Keratinocyte (primary cell): ENCODE measurements at regions not wholly inside any gene's neighbourhood (a gene's known extent, or its start where the extent isn't known, plus 50 kb on each side); places are given as distances from the start of the nearest gene placed in this dataset.

Source experiments
- DNase-seq: peaks from one replicate; pipeline ENCODE4 v3.0.0-alpha.2; 2011; ENCODE audit warnings: low read depth, missing footprints, low spot score
- FAIRE-seq: peaks from 2 replicates; lab custom pipeline; 2011; peaks lifted over from hg19 to GRCh38; lab: Jason Lieb, UNC
- H2AFZ ChIP-seq: 2 replicates; pipeline ENCODE4 v1.6.0; 2012; ENCODE audit warnings: low read length, control low read depth, inconsistent platforms; ENCODE audit not compliant: control insufficient read depth
- H3K27ac ChIP-seq: 2 replicates; pipeline ENCODE4 v1.5.1; 2011; ENCODE audit warnings: low read length; ENCODE audit not compliant: control insufficient read depth, insufficient read depth
- H3K27me3 ChIP-seq: 3 replicates; pipeline ENCODE4 v1.6.0; 2011; ENCODE audit warnings: low read length; ENCODE audit not compliant: control insufficient read depth, insufficient read depth; ENCODE audit errors: extremely low read depth
- H3K36me3 ChIP-seq, 2 experiments: 2 replicates in 1 of 2; 3 replicates in 1 of 2; pipeline ENCODE4 v1.5.1; 2011; ENCODE audit warnings: low read length in 2 of 2, mild to moderate bottlenecking in 1 of 2; ENCODE audit not compliant: control insufficient read depth in 2 of 2, insufficient read depth in 2 of 2; ENCODE audit errors: extremely low read depth in 1 of 2
- H3K4me1 ChIP-seq: 3 replicates; pipeline ENCODE4 v1.5.1; 2011; ENCODE audit warnings: low read length; ENCODE audit not compliant: control insufficient read depth, insufficient read depth; ENCODE audit errors: extremely low read depth
- H3K4me2 ChIP-seq: 3 replicates; pipeline ENCODE4 v1.6.0; 2011; ENCODE audit warnings: low read depth, low read length; ENCODE audit not compliant: control insufficient read depth, insufficient read depth; ENCODE audit errors: extremely low read depth
- H3K4me3 ChIP-seq, 3 experiments: fragments of 200-600 bp in 1 of 3; sonication (generic) in 1 of 3; 2 replicates in 2 of 3; 3 replicates in 1 of 3; pipeline ENCODE4 v1.5.1; 2011 to 2016; ENCODE audit warnings: low read length in 3 of 3, mild to moderate bottlenecking in 3 of 3, control low read depth in 2 of 3, inconsistent platforms in 1 of 3, low read depth in 1 of 3, mixed read lengths in 1 of 3, mixed run types in 1 of 3, moderate library complexity in 1 of 3; ENCODE audit not compliant: control insufficient read depth in 2 of 3, insufficient read depth in 2 of 3; ENCODE audit errors: extremely low read depth in 1 of 3
- H3K79me2 ChIP-seq: 2 replicates; pipeline ENCODE4 v1.6.0; 2012; ENCODE audit warnings: low read length; ENCODE audit not compliant: control insufficient read depth, insufficient read depth
- H3K9ac ChIP-seq: 3 replicates; pipeline ENCODE4 v1.6.0; 2011; ENCODE audit warnings: low read length; ENCODE audit not compliant: control insufficient read depth, insufficient read depth; ENCODE audit errors: extremely low read depth
- H3K9me1 ChIP-seq: 3 replicates; pipeline ENCODE4 v1.6.0; 2011; ENCODE audit warnings: low read length; ENCODE audit not compliant: control insufficient read depth, insufficient read depth; ENCODE audit errors: extremely low read depth
- H3K9me3 ChIP-seq: 2 replicates; pipeline ENCODE4 v1.5.1; 2012; ENCODE audit warnings: low read depth, low read length; ENCODE audit not compliant: control insufficient read depth
- H4K20me1 ChIP-seq: 3 replicates; pipeline ENCODE4 v1.6.0; 2011; ENCODE audit warnings: low read length; ENCODE audit not compliant: control insufficient read depth, insufficient read depth; ENCODE audit errors: extremely low read depth
- EZH2 ChIP-seq: IDR thresholded peaks from one replicate; pipeline ENCODE4 v1.6.1; 2012; ENCODE audit warnings: inconsistent platforms, mild to moderate bottlenecking, low read length, moderate library complexity
- dilution Hi-C: fragments of 300-500 bp; cut with MboI; formaldehyde crosslinking; loops from one replicate; pipeline ENCODE4 v1.7.0; 2020; ENCODE audit warnings: low sequenced_read_pairs; ENCODE audit not compliant: extremely low pct_ligation_motif_present
- TF ChIP-seq, protein P1 (sequence below), 3 experiments: IDR thresholded peaks in 1 of 3; conservative IDR thresholded peaks in 1 of 3; optimal IDR thresholded peaks in 1 of 3; 2 replicates in 2 of 3; 3 replicates in 1 of 3; pipeline versions ENCODE3 to v1.5.1; 2011; ENCODE audit warnings: low read length in 3 of 3, mild to moderate bottlenecking in 3 of 3, moderate library complexity in 2 of 3, control low read depth in 1 of 3, inconsistent platforms in 1 of 3; ENCODE audit not compliant: insufficient read depth in 2 of 3; ENCODE audit errors: extremely low read depth in 1 of 3

DNA sequence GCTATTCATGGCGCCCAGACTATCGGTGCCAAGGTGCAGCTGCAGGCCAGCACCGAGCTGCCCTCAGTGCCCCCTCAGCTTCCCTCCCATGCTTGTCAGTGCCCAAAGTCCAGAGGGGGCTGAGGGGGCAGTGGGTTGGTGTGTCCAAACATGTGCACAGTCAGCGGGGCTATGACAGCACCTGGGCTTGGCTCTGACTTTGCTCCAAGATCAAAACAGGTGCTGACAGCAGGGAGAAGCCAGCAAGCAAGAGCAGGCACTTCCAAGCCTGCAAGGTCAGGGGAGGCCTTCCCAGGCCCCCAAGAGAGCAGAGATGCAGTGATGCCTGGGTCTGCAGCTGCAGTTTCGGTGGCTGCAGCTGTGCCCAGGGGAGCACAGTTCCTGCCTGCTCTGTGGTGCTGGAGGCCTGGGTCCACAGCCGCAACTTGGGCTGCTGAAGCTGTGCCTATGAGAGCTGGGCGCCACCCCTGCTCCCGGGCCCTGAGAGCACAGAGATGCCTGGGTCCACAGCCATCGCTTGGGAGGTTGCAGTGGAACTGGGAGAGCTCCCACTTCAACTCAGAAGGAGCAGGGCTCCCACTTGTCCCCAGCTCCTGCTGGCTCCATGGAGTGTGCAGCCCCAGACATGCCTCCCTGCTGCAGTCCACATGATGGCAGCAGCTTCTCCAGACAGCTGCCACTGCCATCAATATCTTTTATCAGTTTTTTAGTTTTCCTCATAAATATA, 775.3 kb upstream of the POU3F3 start:
- H3K4me2 ChIP-seq, result no peak overlapping the region
- H3K27ac ChIP-seq, result no peak overlapping the region
- no peaks in the 10 kb centered on the region for H3K27me3 ChIP-seq
- H3K9me3 ChIP-seq, result peaks cover 5% of the 10 kb centered on the region
- H2AFZ ChIP-seq, result no peak overlapping the region
- no peak overlapping the region for H3K9ac ChIP-seq
- no peaks in the 10 kb centered on the region for H3K36me3 ChIP-seq
- TF ChIP-seq, protein P1, sequence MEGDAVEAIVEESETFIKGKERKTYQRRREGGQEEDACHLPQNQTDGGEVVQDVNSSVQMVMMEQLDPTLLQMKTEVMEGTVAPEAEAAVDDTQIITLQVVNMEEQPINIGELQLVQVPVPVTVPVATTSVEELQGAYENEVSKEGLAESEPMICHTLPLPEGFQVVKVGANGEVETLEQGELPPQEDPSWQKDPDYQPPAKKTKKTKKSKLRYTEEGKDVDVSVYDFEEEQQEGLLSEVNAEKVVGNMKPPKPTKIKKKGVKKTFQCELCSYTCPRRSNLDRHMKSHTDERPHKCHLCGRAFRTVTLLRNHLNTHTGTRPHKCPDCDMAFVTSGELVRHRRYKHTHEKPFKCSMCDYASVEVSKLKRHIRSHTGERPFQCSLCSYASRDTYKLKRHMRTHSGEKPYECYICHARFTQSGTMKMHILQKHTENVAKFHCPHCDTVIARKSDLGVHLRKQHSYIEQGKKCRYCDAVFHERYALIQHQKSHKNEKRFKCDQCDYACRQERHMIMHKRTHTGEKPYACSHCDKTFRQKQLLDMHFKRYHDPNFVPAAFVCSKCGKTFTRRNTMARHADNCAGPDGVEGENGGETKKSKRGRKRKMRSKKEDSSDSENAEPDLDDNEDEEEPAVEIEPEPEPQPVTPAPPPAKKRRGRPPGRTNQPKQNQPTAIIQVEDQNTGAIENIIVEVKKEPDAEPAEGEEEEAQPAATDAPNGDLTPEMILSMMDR (optimal IDR thresholded peaks at IDR 0.05 in 1 of 3, IDR thresholded peaks at IDR 0.05 in 1 of 3, conservative IDR thresholded peaks at IDR 0.05 in 1 of 3; ENCODE audit: extremely low read depth in 1 of 3, insufficient read depth in 2 of 3, low read length in 3 of 3), result no peak
- TF ChIP-seq EZH2, result no peak
- H4K20me1 ChIP-seq, result no peaks in the 10 kb centered on the region
- H3K4me1 ChIP-seq, result no peaks in the 10 kb centered on the region
- H3K9me1 ChIP-seq, result no peaks in the 10 kb centered on the region
- DNase-seq (no peak), FAIRE-seq (no peak)
- H3K4me3 ChIP-seq, result no peak overlapping the region
- H3K79me2 ChIP-seq, result no peaks in the 10 kb centered on the region
- dilution Hi-C loops, result no loop called here

- FAIRE-seq (no peak), DNase-seq (no peak)
- Histone ChIP-seq H3K27me3 (no peaks in the 10 kb centered on the region), H3K36me3 (no peaks in the 10 kb centered on the region), H3K4me2 (no peak overlapping the region), H3K9me3 (no peaks in the 10 kb centered on the region), H3K79me2 (no peaks in the 10 kb centered on the region), H4K20me1 (no peaks in the 10 kb centered on the region), H3K27ac (no peak overlapping the region), H3K4me3 (no peak overlapping the region), H3K9me1 (no peaks in the 10 kb centered on the region), H3K9ac (no peak overlapping the region), H2AFZ (no peak overlapping the region), H3K4me1 (no peaks in the 10 kb centered on the region)
- dilution Hi-C loops, result no loop called here
- TF ChIP-seq, protein P1 (optimal IDR thresholded peaks at IDR 0.05 in 1 of 3, IDR thresholded peaks at IDR 0.05 in 1 of 3, conservative IDR thresholded peaks at IDR 0.05 in 1 of 3; ENCODE audit: extremely low read depth in 1 of 3, insufficient read depth in 2 of 3, low read length in 3 of 3), result no peak
- TF ChIP-seq EZH2, result no peak
Measured at GRCh38 chr2:104088745-104089144, 765.2 kb upstream of the POU3F3 start.
